Ovary (tissue), 3 donors: ENCODE measurements at regions not wholly inside any gene's neighbourhood (a gene's known extent, or its start where the extent isn't known, plus 50 kb on each side); places are given as distances from the start of the nearest gene placed in this dataset.

ENCODE experiments used
- POLR2A ChIP-seq: fragments of 450-650 bp; IDR thresholded peaks from one replicate; pipeline ENCODE4 v1.6.1; 2017; ENCODE audit warnings: antibody characterized with exemption, mild to moderate bottlenecking, moderate library complexity
- TF ChIP-seq, protein P1 (sequence below), 3 donors: fragments of 450-650 bp in 2 of 3; fragments of 200-600 bp in 1 of 3; IDR thresholded peaks; one replicate each; pipeline versions ENCODE4 v1.5.1 to v1.8.0; 2016 to 2022; ENCODE audit warnings: antibody characterized with exemption in 3 of 3, mild to moderate bottlenecking in 1 of 3
- donor health status: DM: no; HTN: no; CAD: no.

GRCh38 chr1:57704231-57704630 is 280.4 kb upstream of the DAB1 start:
- no peak for TF ChIP-seq POLR2A
- TF ChIP-seq, protein P1, sequence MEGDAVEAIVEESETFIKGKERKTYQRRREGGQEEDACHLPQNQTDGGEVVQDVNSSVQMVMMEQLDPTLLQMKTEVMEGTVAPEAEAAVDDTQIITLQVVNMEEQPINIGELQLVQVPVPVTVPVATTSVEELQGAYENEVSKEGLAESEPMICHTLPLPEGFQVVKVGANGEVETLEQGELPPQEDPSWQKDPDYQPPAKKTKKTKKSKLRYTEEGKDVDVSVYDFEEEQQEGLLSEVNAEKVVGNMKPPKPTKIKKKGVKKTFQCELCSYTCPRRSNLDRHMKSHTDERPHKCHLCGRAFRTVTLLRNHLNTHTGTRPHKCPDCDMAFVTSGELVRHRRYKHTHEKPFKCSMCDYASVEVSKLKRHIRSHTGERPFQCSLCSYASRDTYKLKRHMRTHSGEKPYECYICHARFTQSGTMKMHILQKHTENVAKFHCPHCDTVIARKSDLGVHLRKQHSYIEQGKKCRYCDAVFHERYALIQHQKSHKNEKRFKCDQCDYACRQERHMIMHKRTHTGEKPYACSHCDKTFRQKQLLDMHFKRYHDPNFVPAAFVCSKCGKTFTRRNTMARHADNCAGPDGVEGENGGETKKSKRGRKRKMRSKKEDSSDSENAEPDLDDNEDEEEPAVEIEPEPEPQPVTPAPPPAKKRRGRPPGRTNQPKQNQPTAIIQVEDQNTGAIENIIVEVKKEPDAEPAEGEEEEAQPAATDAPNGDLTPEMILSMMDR (IDR thresholded peaks at IDR 0.05) = no peak
